ENCODE measurements at regions not wholly inside any gene's neighbourhood (a gene's known extent, or its start where the extent isn't known, plus 50 kb on each side); places are given as distances from the start of the nearest gene placed in this dataset.

GRCh38 chr3:3587647-3587972, 211.6 kb upstream of the LRRN1 start:
- H3K36me3 ChIP-seq (ENCODE audit: control insufficient read depth, insufficient read depth, low read length), result no peaks in the 10 kb centered on the region
- H3K4me1 ChIP-seq (ENCODE audit: control insufficient read depth, insufficient read depth, low read length), result no peaks in the 10 kb centered on the region
- no CpG with 5 or more reads among the region's 4 CpGs for WGBS (ENCODE audit: insufficient coverage)
- no peak overlapping the region for H3K27ac ChIP-seq (ENCODE audit: low read depth, low read length)
- no peak overlapping the region for H3K4me3 ChIP-seq (ENCODE audit: low read depth, low read length)
- H3K27me3 ChIP-seq (ENCODE audit: control insufficient read depth, insufficient read depth, low read length), result no peaks in the 10 kb centered on the region
- no peak for DNase-seq (ENCODE audit: low read depth in 4 of 6, low spot score in 6 of 6)
- no peaks in the 10 kb centered on the region for H3K9me3 ChIP-seq (ENCODE audit: control insufficient read depth, insufficient read depth, low read length)

- Histone ChIP-seq H3K27me3 (ENCODE audit: control insufficient read depth, insufficient read depth, low read length) (no peaks in the 10 kb centered on the region), H3K36me3 (ENCODE audit: control insufficient read depth, insufficient read depth, low read length) (no peaks in the 10 kb centered on the region), H3K4me3 (ENCODE audit: low read depth, low read length) (no peak overlapping the region), H3K9me3 (ENCODE audit: control insufficient read depth, insufficient read depth, low read length) (no peaks in the 10 kb centered on the region), H3K4me1 (ENCODE audit: control insufficient read depth, insufficient read depth, low read length) (no peaks in the 10 kb centered on the region), H3K27ac (ENCODE audit: low read depth, low read length) (no peak overlapping the region)
- peak in 2 of 6 donors; percentile 72 to 83 for DNase-seq (ENCODE audit: low read depth in 4 of 6, low spot score in 6 of 6)
- WGBS (ENCODE audit: insufficient coverage), result 29% methylated on average over 6 of the region's 8 CpGs
Observed at GRCh38 chr3:3586843-3587646, 212.2 kb upstream of the LRRN1 start.

DNA sequence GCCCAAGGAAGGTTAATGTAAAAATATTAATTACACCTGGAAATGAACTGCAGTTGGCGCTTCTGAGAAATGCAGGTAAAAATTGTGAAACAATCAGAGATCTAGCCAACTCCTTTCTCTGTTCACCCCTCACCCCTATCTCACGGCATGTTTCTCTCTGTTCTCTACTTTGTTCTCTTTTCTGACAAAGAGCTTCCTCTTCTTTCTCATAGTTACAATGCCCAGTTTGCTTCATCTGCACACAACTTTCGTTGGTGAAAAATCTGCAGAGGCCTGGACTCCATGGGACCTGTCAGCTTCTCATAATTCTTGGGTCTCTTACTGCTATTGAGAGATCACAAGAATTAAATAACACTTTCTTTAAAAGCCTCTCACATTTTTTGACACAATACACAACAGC, 212.9 kb upstream of the LRRN1 start:
- Histone ChIP-seq H3K4me1 (ENCODE audit: control insufficient read depth, insufficient read depth, low read length) (no peaks in the 10 kb centered on the region), H3K27ac (ENCODE audit: low read depth, low read length) (no peak overlapping the region), H3K9me3 (ENCODE audit: control insufficient read depth, insufficient read depth, low read length) (no peaks in the 10 kb centered on the region), H3K36me3 (ENCODE audit: control insufficient read depth, insufficient read depth, low read length) (no peaks in the 10 kb centered on the region), H3K4me3 (ENCODE audit: low read depth, low read length) (no peak overlapping the region), H3K27me3 (ENCODE audit: control insufficient read depth, insufficient read depth, low read length) (no peaks in the 10 kb centered on the region)
- DNase-seq (ENCODE audit: low read depth in 4 of 6, low spot score in 6 of 6), result no peak
- WGBS (ENCODE audit: insufficient coverage), result 61% methylated on average over 2 of the region's 3 CpGs

- no peaks in the 10 kb centered on the region for H3K4me1 ChIP-seq (ENCODE audit: control insufficient read depth, insufficient read depth, low read length)
Observed at GRCh38 chr3:3579658-3580057, 219.6 kb upstream of the LRRN1 start.

GRCh38 chr3:3578718-3579117, 220.5 kb upstream of the LRRN1 start:
- Histone ChIP-seq H3K9me3 (ENCODE audit: control insufficient read depth, insufficient read depth, low read length) (no peaks in the 10 kb centered on the region), H3K36me3 (ENCODE audit: control insufficient read depth, insufficient read depth, low read length) (no peaks in the 10 kb centered on the region), H3K4me3 (ENCODE audit: low read depth, low read length) (no peak overlapping the region), H3K27ac (ENCODE audit: low read depth, low read length) (no peak overlapping the region), H3K27me3 (ENCODE audit: control insufficient read depth, insufficient read depth, low read length) (no peaks in the 10 kb centered on the region), H3K4me1 (ENCODE audit: control insufficient read depth, insufficient read depth, low read length) (no peaks in the 10 kb centered on the region)
- DNase-seq (ENCODE audit: low read depth in 4 of 6, low spot score in 6 of 6), result no peak
- whole genome bisulfite sequencing (ENCODE audit: insufficient coverage), result 87% methylated on average over 3 of the region's 4 CpGs

More at GRCh38 chr3:3579658-3580057, 219.6 kb upstream of the LRRN1 start:
- Histone ChIP-seq H3K27ac (ENCODE audit: low read depth, low read length) (no peak overlapping the region), H3K36me3 (ENCODE audit: control insufficient read depth, insufficient read depth, low read length) (no peaks in the 10 kb centered on the region), H3K4me3 (ENCODE audit: low read depth, low read length) (no peak overlapping the region), H3K27me3 (ENCODE audit: control insufficient read depth, insufficient read depth, low read length) (no peaks in the 10 kb centered on the region), H3K9me3 (ENCODE audit: control insufficient read depth, insufficient read depth, low read length) (no peaks in the 10 kb centered on the region)
- DNase-seq (ENCODE audit: low read depth in 4 of 6, low spot score in 6 of 6), result no peak
- no CpG with 5 or more reads among the region's 2 CpGs for WGBS (ENCODE audit: insufficient coverage)

DNA sequence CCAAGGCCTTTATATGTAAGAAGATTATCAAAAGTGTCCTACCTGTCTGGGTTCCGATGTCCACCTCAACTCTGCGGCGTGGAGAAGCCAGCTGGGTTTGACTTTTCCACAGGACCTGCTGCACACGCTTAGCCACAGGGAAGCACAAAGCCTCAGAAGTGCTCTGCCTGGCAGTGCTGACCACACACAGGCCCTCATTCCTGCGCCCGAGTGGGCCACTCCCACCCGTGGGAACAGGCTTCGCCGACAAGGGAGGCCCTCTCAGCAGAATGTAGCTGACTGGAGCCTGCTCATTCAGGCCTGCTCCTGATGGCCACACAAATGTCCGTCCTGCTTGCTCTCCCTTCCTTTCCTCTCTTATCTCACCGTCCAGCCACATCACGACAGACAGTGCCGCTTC, 221.4 kb upstream of the LRRN1 start:
- Histone ChIP-seq H3K4me3 (ENCODE audit: low read depth, low read length) (no peak overlapping the region), H3K9me3 (ENCODE audit: control insufficient read depth, insufficient read depth, low read length) (no peaks in the 10 kb centered on the region), H3K4me1 (ENCODE audit: control insufficient read depth, insufficient read depth, low read length) (no peaks in the 10 kb centered on the region), H3K27me3 (ENCODE audit: control insufficient read depth, insufficient read depth, low read length) (no peaks in the 10 kb centered on the region), H3K36me3 (ENCODE audit: control insufficient read depth, insufficient read depth, low read length) (no peaks in the 10 kb centered on the region), H3K27ac (ENCODE audit: low read depth, low read length) (no peak overlapping the region)
- no peak for DNase-seq (ENCODE audit: low read depth in 4 of 6, low spot score in 6 of 6)
- WGBS (ENCODE audit: insufficient coverage), result 80% methylated on average over 13 of the region's 13 CpGs

- whole genome bisulfite sequencing (ENCODE audit: insufficient coverage), result no CpG with 5 or more reads among the region's 1 CpG
- Histone ChIP-seq H3K27ac (ENCODE audit: low read depth, low read length) (no peak overlapping the region), H3K36me3 (ENCODE audit: control insufficient read depth, insufficient read depth, low read length) (no peaks in the 10 kb centered on the region), H3K4me1 (ENCODE audit: control insufficient read depth, insufficient read depth, low read length) (no peaks in the 10 kb centered on the region), H3K4me3 (ENCODE audit: low read depth, low read length) (no peak overlapping the region), H3K9me3 (ENCODE audit: control insufficient read depth, insufficient read depth, low read length) (no peaks in the 10 kb centered on the region), H3K27me3 (ENCODE audit: control insufficient read depth, insufficient read depth, low read length) (no peaks in the 10 kb centered on the region)
- no peak for DNase-seq (ENCODE audit: low read depth in 4 of 6, low spot score in 6 of 6)
Observed at GRCh38 chr3:3573341-3573740, 225.9 kb upstream of the LRRN1 start.

GRCh38 chr3:3560591-3561311, 238.5 kb upstream of the LRRN1 start:
- 50% methylated on average over 1 of the region's 4 CpGs for WGBS (ENCODE audit: insufficient coverage)
- no peaks in the 10 kb centered on the region for H3K4me1 ChIP-seq (ENCODE audit: control insufficient read depth, insufficient read depth, low read length)
- H3K36me3 ChIP-seq (ENCODE audit: control insufficient read depth, insufficient read depth, low read length), result no peaks in the 10 kb centered on the region
- H3K9me3 ChIP-seq (ENCODE audit: control insufficient read depth, insufficient read depth, low read length), result no peaks in the 10 kb centered on the region
- peak in 2 of 6 donors; percentile 32 to 55 for DNase-seq (ENCODE audit: low read depth in 4 of 6, low spot score in 6 of 6)
- H3K27me3 ChIP-seq (ENCODE audit: control insufficient read depth, insufficient read depth, low read length), result no peaks in the 10 kb centered on the region
- no peak overlapping the region for H3K4me3 ChIP-seq (ENCODE audit: low read depth, low read length)
- no peak overlapping the region for H3K27ac ChIP-seq (ENCODE audit: low read depth, low read length)

DNA sequence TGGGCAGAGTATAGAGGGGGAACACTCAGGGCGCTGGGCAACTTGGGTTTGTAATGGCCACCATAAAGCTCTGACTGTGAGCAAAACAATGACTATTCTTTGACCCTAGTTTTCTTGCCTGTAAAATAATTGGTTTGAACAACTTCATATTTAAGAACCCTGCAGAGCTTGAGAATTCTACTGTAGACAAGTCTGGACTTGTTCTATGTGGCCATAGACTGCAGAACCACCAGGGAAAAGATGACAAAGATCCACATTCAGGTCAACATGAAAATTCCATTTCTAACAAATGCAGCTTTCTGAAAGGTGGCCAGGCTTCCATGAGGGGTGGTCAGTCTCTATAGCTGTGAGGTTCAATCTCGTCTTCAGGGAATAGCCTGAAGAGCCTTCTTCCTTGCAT, 239.4 kb upstream of the LRRN1 start:
- no peak for DNase-seq (ENCODE audit: low read depth in 4 of 6, low spot score in 6 of 6)
- H3K27ac ChIP-seq (ENCODE audit: low read depth, low read length), result no peak overlapping the region
- H3K9me3 ChIP-seq (ENCODE audit: control insufficient read depth, insufficient read depth, low read length), result no peaks in the 10 kb centered on the region
- WGBS (ENCODE audit: insufficient coverage), result no CpG with 5 or more reads among the region's 2 CpGs
- H3K27me3 ChIP-seq (ENCODE audit: control insufficient read depth, insufficient read depth, low read length), result no peaks in the 10 kb centered on the region
- no peaks in the 10 kb centered on the region for H3K36me3 ChIP-seq (ENCODE audit: control insufficient read depth, insufficient read depth, low read length)
- H3K4me3 ChIP-seq (ENCODE audit: low read depth, low read length), result no peak overlapping the region
- no peaks in the 10 kb centered on the region for H3K4me1 ChIP-seq (ENCODE audit: control insufficient read depth, insufficient read depth, low read length)

DNA sequence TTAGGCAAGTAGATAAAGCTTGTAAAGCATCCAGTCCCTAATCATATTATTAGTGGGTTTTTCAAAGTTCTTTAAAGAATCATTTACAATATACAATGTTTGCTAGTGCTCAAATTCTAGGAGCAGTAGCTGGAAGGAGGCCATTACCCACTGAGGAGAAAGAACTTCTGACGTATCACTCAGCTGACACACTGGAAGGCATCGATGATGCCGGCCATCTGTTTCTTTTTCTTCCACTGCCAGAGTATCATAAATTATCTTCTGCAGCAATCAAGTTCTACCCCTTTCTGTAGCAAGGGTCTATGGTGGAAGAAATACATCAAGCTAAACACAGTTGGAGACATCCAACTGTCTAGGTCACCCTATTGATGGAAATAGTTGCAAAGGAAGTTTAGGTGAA, 243.2 kb upstream of the LRRN1 start:
- Histone ChIP-seq H3K9me3 (ENCODE audit: control insufficient read depth, insufficient read depth, low read length) (no peaks in the 10 kb centered on the region), H3K36me3 (ENCODE audit: control insufficient read depth, insufficient read depth, low read length) (no peaks in the 10 kb centered on the region), H3K27ac (ENCODE audit: low read depth, low read length) (no peak overlapping the region), H3K27me3 (ENCODE audit: control insufficient read depth, insufficient read depth, low read length) (no peaks in the 10 kb centered on the region), H3K4me1 (ENCODE audit: control insufficient read depth, insufficient read depth, low read length) (no peaks in the 10 kb centered on the region), H3K4me3 (ENCODE audit: low read depth, low read length) (no peak overlapping the region)
- peak in 1 of 6 donors; percentile 71 for DNase-seq (ENCODE audit: low read depth in 4 of 6, low spot score in 6 of 6)
- no CpG with 5 or more reads among the region's 3 CpGs for WGBS (ENCODE audit: insufficient coverage)

All from spinal cord (tissue), 9 donors.